H1 (cell line): ENCODE measurements at regions not wholly inside any gene's neighbourhood (a gene's known extent, or its start where the extent isn't known, plus 50 kb on each side); places are given as distances from the start of the nearest gene placed in this dataset.

Experiments used
- CTCF ChIA-PET: fragments of 300-600 bp; sonication (Branson Sonifier 250); formaldehyde crosslinking; loops from one replicate; lab custom pipeline; 2021; ENCODE audit not compliant: partially characterized antibody; lab: Charles Lee
- POLR2A ChIA-PET: fragments of 300-600 bp; sonication (Branson Sonifier 250); formaldehyde crosslinking; loops from one replicate; lab custom pipeline; 2021; ENCODE audit warnings: inconsistent platforms; ENCODE audit not compliant: partially characterized antibody; lab: Charles Lee
- DNase-seq, 2 experiments: peaks; one replicate each; pipeline versions ENCODE4 v3.0.0 to v3.0.0-alpha.2; 2010 to 2022; ENCODE audit warnings: low spot score in 2 of 2, low read depth in 1 of 2, mixed read lengths in 1 of 2
- FAIRE-seq: peaks from 2 replicates; lab custom pipeline; 2011; peaks lifted over from hg19 to GRCh38; lab: Jason Lieb, UNC
- H2AFZ ChIP-seq: 2 replicates; pipeline ENCODE4 v1.8.1; 2012; ENCODE audit warnings: low read length, inconsistent platforms
- H2AK5ac ChIP-seq: 2 replicates; pipeline ENCODE4 v1.6.1; 2013; ENCODE audit warnings: low read depth, low read length
- H2BK120ac ChIP-seq: replicated peaks from 2 replicates; pipeline ENCODE3; 2013; ENCODE audit warnings: low read depth, low read length, inconsistent platforms
- H2BK12ac ChIP-seq: 2 replicates; pipeline ENCODE4 v1.6.1; 2013; ENCODE audit warnings: low read depth, low read length
- H2BK15ac ChIP-seq: 2 replicates; pipeline ENCODE4 v1.6.1; 2013; ENCODE audit warnings: low read length
- H2BK20ac ChIP-seq: 2 replicates; pipeline ENCODE4 v1.6.1; 2013; ENCODE audit warnings: low read length
- H2BK5ac ChIP-seq: 2 replicates; pipeline ENCODE4 v1.6.1; 2013; ENCODE audit warnings: low read depth, low read length
- H3K14ac ChIP-seq: 2 replicates; pipeline ENCODE4 v1.6.1; 2013; ENCODE audit warnings: inconsistent platforms; ENCODE audit not compliant: insufficient read length
- H3K18ac ChIP-seq: 2 replicates; pipeline ENCODE4 v1.6.1; 2013; ENCODE audit warnings: low read length; ENCODE audit errors: extremely low read depth
- H3K23ac ChIP-seq: 2 replicates; pipeline ENCODE4 v1.6.1; 2013; ENCODE audit warnings: inconsistent platforms; ENCODE audit not compliant: insufficient read length
- H3K23me2 ChIP-seq: 2 replicates; pipeline ENCODE4 v1.6.1; 2013; ENCODE audit warnings: low read depth, low read length
- H3K27ac ChIP-seq: 2 replicates; pipeline ENCODE4 v1.6.1; 2011; ENCODE audit warnings: low read depth, low read length, inconsistent platforms
- H3K27me3 ChIP-seq, 4 experiments: replicated peaks in 1 of 4; 1 replicate in 1 of 4; 2 replicates in 3 of 4; pipeline versions ENCODE4 v1.6.1 to v1.8.1; 2011 to 2013; ENCODE audit warnings: low read length in 3 of 4, mild to moderate bottlenecking in 3 of 4, inconsistent platforms in 2 of 4, mixed read lengths in 2 of 4, moderate library complexity in 1 of 4; ENCODE audit not compliant: control insufficient read depth in 3 of 4, insufficient read depth in 3 of 4; ENCODE audit errors: extremely low read depth in 1 of 4
- H3K36me3 ChIP-seq, 4 experiments: 2 replicates each; pipeline versions ENCODE4 v1.6.1 to v1.8.1; 2011 to 2013; ENCODE audit warnings: mild to moderate bottlenecking in 4 of 4, low read length in 3 of 4, moderate library complexity in 2 of 4, control low read depth in 1 of 4, inconsistent platforms in 1 of 4; ENCODE audit not compliant: insufficient read depth in 4 of 4, control insufficient read depth in 2 of 4
- H3K4ac ChIP-seq: replicated peaks from 2 replicates; pipeline ENCODE3; 2013; ENCODE audit warnings: low read length, low read depth, mixed read lengths, inconsistent platforms; ENCODE audit not compliant: insufficient read length
- H3K4me1 ChIP-seq, 4 experiments: replicated peaks in 1 of 4; 1 replicate in 1 of 4; 2 replicates in 3 of 4; pipeline versions ENCODE4 v1.6.1 to v1.8.1; 2011 to 2013; ENCODE audit warnings: low read length in 3 of 4, inconsistent platforms in 2 of 4, mixed read lengths in 1 of 4; ENCODE audit not compliant: insufficient read depth in 4 of 4, control insufficient read depth in 3 of 4
- H3K4me2 ChIP-seq, 2 experiments: 2 replicates each; pipeline versions ENCODE4 v1.6.1 to v1.8.1; 2011 to 2013; ENCODE audit warnings: low read depth in 2 of 2, low read length in 2 of 2, control low read depth in 1 of 2, inconsistent platforms in 1 of 2, mild to moderate bottlenecking in 1 of 2; ENCODE audit not compliant: insufficient read depth in 1 of 2
- H3K4me3 ChIP-seq, 4 experiments: fragments of 200-600, 300-600 bp in 1 of 4; sonication (generic), shearing (Covaris generic), sonication (Bioruptor Twin) in 1 of 4; 2 replicates each; pipeline versions ENCODE4 v1.5.1 to v1.8.1; 2011 to 2016; ENCODE audit warnings: low read length in 4 of 4, low read depth in 3 of 4, control low read depth in 2 of 4, inconsistent platforms in 2 of 4, mild to moderate bottlenecking in 2 of 4, mixed read lengths in 1 of 4, moderate library complexity in 1 of 4; ENCODE audit not compliant: insufficient read depth in 2 of 4; ENCODE audit errors: extremely low read depth in 1 of 4
- H3K56ac ChIP-seq: replicated peaks from 2 replicates; pipeline ENCODE3; 2013; ENCODE audit warnings: low read depth, mild to moderate bottlenecking, mixed read lengths, low read length, inconsistent platforms; ENCODE audit not compliant: insufficient read length
- H3K79me1 ChIP-seq: 2 replicates; pipeline ENCODE4 v1.6.1; 2013; ENCODE audit warnings: low read depth, low read length, control low read depth
- H3K79me2 ChIP-seq, 2 experiments: 2 replicates each; pipeline versions ENCODE4 v1.6.1 to v1.8.1; 2012 to 2013; ENCODE audit warnings: low read length in 2 of 2, mild to moderate bottlenecking in 2 of 2, inconsistent platforms in 1 of 2; ENCODE audit not compliant: insufficient read depth in 2 of 2, control insufficient read depth in 1 of 2
- H3K9ac ChIP-seq, 4 experiments: replicated peaks in 1 of 4; 1 replicate in 1 of 4; 2 replicates in 3 of 4; pipeline versions ENCODE4 v1.6.1 to v1.8.1; 2011 to 2013; ENCODE audit warnings: low read depth in 3 of 4, low read length in 3 of 4, control low read depth in 2 of 4, mild to moderate bottlenecking in 2 of 4, moderate library complexity in 2 of 4, inconsistent platforms in 1 of 4; ENCODE audit errors: extremely low read depth in 1 of 4
- H3K9me3 ChIP-seq, 2 experiments: 2 replicates each; pipeline versions ENCODE4 v1.6.1 to v1.8.1; 2012 to 2013; ENCODE audit warnings: mild to moderate bottlenecking in 2 of 2, moderate library complexity in 2 of 2, control low read depth in 1 of 2, inconsistent platforms in 1 of 2, low read depth in 1 of 2, low read length in 1 of 2, mixed read lengths in 1 of 2; ENCODE audit not compliant: insufficient read depth in 2 of 2
- H4K20me1 ChIP-seq, 2 experiments: replicated peaks in 1 of 2; 2 replicates each; pipeline versions ENCODE3 to v1.8.1; 2011 to 2013; ENCODE audit warnings: inconsistent platforms in 2 of 2, low read length in 2 of 2, mild to moderate bottlenecking in 1 of 2; ENCODE audit not compliant: insufficient read depth in 2 of 2, control insufficient read depth in 1 of 2
- H4K5ac ChIP-seq: 2 replicates; pipeline ENCODE4 v1.6.1; 2013; ENCODE audit warnings: low read length, low read depth, mixed read lengths, inconsistent platforms; ENCODE audit not compliant: insufficient read length
- H4K8ac ChIP-seq: 2 replicates; pipeline ENCODE4 v1.8.0; 2013; ENCODE audit warnings: mild to moderate bottlenecking, moderate library complexity, low read length, inconsistent platforms; ENCODE audit not compliant: insufficient read depth; ENCODE audit errors: extremely low read depth
- H4K91ac ChIP-seq: replicated peaks from 2 replicates; pipeline ENCODE3; 2013; ENCODE audit warnings: low read length, mixed read lengths, inconsistent platforms; ENCODE audit not compliant: insufficient read length
- ASH2L ChIP-seq: fragments of 200-600, 300-600 bp; sonication (generic); IDR thresholded peaks from one replicate; pipeline ENCODE4 v1.7.1; 2017; ENCODE audit warnings: low read length
- EGR1 ChIP-seq: IDR thresholded peaks from 2 replicates; pipeline ENCODE4 v1.6.1; 2011; ENCODE audit warnings: low read depth, low read length, borderline replicate concordance
- MAFK ChIP-seq: IDR thresholded peaks from 2 replicates; pipeline ENCODE4 v1.6.1; 2012; ENCODE audit warnings: low read depth, mild to moderate bottlenecking, improper control_type of control experiment, low read length
- MAX ChIP-seq: IDR thresholded peaks from 2 replicates; pipeline ENCODE4 v1.6.1; 2012; ENCODE audit warnings: inconsistent platforms
- PHF8 ChIP-seq: fragments of 200-600 bp; sonication (generic); conservative IDR thresholded peaks from 2 replicates; pipeline ENCODE4 v1.7.1; 2012; ENCODE audit warnings: low read depth, mild to moderate bottlenecking, inconsistent platforms, low read length, moderate library complexity
- RAD21 ChIP-seq, 2 experiments: IDR thresholded peaks in 1 of 2; conservative IDR thresholded peaks in 1 of 2; 2 replicates each; pipeline ENCODE4 v1.6.1; 2011; ENCODE audit warnings: low read depth in 2 of 2, low read length in 2 of 2, improper control_type of control experiment in 1 of 2, inconsistent platforms in 1 of 2, mild to moderate bottlenecking in 1 of 2, moderate library complexity in 1 of 2
- SP4 ChIP-seq: IDR thresholded peaks from 2 replicates; pipeline ENCODE4 v1.6.1; 2012; ENCODE audit warnings: low read length, inconsistent platforms
- TCF12 ChIP-seq: IDR thresholded peaks from 2 replicates; pipeline ENCODE4 v1.6.1; 2011; ENCODE audit warnings: low read depth, mild to moderate bottlenecking, low read length
- TF ChIP-seq, protein P1 (sequence below): IDR thresholded peaks from 2 replicates; pipeline ENCODE4 v1.6.1; 2011; ENCODE audit warnings: low read depth, mild to moderate bottlenecking, low read length; ENCODE audit not compliant: insufficient read depth

GRCh38 chr12:98042668-98043067 is 472.7 kb upstream of the TMPO start:
- H2BK15ac ChIP-seq, result no peak overlapping the region
- H3K4me2 ChIP-seq, result no peak overlapping the region
- no peak overlapping the region for H2BK12ac ChIP-seq
- no peak overlapping the region for H4K91ac ChIP-seq
- no peaks in the 10 kb centered on the region for H4K20me1 ChIP-seq
- H3K23me2 ChIP-seq, result no peaks in the 10 kb centered on the region
- POLR2A ChIA-PET, result no interaction called here
- H3K27me3 ChIP-seq, result no peaks in the 10 kb centered on the region
- H3K79me1 ChIP-seq, result no peaks in the 10 kb centered on the region
- H2AFZ ChIP-seq, result no peak overlapping the region
- no peak for DNase-seq
- CTCF ChIA-PET, result no interaction called here
- H3K14ac ChIP-seq, result no peak overlapping the region
- H3K56ac ChIP-seq, result no peak overlapping the region
- TF ChIP-seq SP4 (no peak), MAFK (no peak), PHF8 (no peak), ASH2L (no peak), MAX (no peak), EGR1 (no peak), TCF12 (no peak), RAD21 (IDR thresholded peaks at IDR 0.05 in 1 of 2, conservative IDR thresholded peaks at IDR 0.05 in 1 of 2; ENCODE audit: low read depth in 2 of 2, low read length in 2 of 2) (no peak)
- TF ChIP-seq, protein P1, sequence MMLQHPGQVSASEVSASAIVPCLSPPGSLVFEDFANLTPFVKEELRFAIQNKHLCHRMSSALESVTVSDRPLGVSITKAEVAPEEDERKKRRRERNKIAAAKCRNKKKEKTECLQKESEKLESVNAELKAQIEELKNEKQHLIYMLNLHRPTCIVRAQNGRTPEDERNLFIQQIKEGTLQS, result no peak
- no peaks in the 10 kb centered on the region for H3K79me2 ChIP-seq
- no peak overlapping the region for H2AK5ac ChIP-seq
- no peak overlapping the region for H4K8ac ChIP-seq
- no peak overlapping the region for H3K27ac ChIP-seq
- H3K9me3 ChIP-seq, result no peaks in the 10 kb centered on the region; a peak in 1 of 4 replicates
- FAIRE-seq, result no peak
- H3K36me3 ChIP-seq, result no peaks in the 10 kb centered on the region
- no peak overlapping the region for H2BK5ac ChIP-seq
- no peak overlapping the region for H3K18ac ChIP-seq
- H2BK20ac ChIP-seq, result no peak overlapping the region
- H3K4me3 ChIP-seq, result no peak overlapping the region
- H3K4ac ChIP-seq, result no peak overlapping the region
- H3K9ac ChIP-seq, result no peak overlapping the region
- no peak overlapping the region for H3K23ac ChIP-seq
- no peak overlapping the region for H2BK120ac ChIP-seq
- H3K4me1 ChIP-seq, result no peaks in the 10 kb centered on the region
- no peak overlapping the region for H4K5ac ChIP-seq
